Activated CD8-positive, alpha-beta memory T cell treated with anti-CD3 and anti-CD28 coated beads, Interleukin-2, amount 50 U/mL, for 4 hours (primary cell): ENCODE measurements at regions not wholly inside any gene's neighbourhood (a gene's known extent, or its start where the extent isn't known, plus 50 kb on each side); places are given as distances from the start of the nearest gene placed in this dataset.

Source experiments
- DNase-seq: peaks from one replicate; pipeline ENCODE4 v3.0.0-alpha.2; 2020

DNA sequence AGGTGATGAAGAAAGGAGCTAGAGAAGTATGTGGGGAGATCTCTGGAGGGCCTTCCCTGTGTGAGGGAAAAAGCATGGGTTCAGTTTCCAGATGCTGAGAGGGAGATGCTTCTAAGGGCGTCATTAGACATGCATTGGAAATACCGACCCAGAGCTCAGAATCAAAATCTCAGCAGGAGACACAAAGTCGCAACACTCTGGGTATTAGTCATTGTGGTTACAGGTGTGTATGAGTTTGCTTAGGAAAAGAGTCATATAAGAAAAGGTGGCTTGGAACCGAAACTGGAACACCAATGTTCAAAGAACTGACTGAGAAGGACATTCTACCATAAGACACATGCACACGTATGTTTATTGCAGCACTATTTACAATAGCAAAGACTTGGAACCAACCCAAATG, 477.1 kb downstream of the FBXO15 start:
- DNase-seq = no peak

DNA sequence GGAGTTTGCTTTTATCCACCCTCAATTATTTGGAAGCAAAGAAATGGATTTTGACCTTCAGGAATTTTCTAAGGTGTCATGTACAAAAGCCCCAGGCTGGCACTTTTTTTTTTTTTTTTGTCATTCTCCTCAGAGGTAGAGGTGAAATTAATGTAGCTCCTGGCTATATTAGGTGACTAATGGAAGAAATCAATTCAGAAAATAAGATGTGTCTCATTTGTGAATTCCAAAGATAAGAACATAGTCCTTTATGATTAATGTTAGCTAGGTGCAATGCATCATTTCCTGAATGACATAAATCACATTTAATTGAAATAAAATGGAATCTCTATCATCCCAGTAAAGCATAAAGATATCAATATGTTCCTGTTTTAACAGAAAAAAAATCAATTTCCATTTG, 477.6 kb downstream of the FBXO15 start:
- DNase-seq = no peak

DNA sequence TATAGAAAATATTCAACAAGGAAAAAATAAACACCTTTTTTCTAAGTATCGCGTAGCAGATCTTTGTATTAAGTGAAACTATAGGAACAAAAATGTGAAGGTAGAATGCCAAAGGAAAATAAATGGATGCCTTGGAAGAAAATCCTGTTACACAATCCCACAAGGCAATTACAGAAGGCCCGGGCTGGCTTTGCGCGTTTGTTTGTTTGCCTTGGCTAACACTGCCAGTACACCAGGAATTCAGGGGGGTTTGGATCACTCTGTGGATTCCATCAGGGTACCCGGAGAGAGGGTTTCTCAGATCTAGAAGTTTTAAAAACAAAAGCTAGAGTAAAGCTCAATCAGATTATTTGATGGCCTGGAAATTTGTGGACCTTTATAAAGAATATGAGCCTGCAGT, 478.3 kb downstream of the FBXO15 start:
- no peak for DNase-seq

DNA sequence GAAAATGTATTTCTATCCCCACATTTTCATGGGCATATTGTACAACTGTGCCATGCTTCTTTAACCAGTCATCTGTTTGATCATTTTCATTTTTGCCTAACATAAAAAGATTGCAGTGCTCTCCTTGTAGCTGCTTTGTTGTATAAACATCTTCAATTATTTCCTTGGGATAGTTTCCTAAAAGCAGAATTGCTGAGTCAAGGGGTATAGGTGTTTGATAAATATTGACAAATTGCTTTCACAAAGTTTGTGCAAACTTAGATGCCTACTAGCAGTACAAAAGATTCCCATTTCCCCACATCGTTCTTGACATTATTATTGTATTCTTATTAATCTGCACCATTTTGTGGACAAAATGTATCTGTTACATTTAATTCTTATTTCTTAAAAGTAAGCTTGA, 479.6 kb downstream of the FBXO15 start:
- DNase-seq = no peak

DNA sequence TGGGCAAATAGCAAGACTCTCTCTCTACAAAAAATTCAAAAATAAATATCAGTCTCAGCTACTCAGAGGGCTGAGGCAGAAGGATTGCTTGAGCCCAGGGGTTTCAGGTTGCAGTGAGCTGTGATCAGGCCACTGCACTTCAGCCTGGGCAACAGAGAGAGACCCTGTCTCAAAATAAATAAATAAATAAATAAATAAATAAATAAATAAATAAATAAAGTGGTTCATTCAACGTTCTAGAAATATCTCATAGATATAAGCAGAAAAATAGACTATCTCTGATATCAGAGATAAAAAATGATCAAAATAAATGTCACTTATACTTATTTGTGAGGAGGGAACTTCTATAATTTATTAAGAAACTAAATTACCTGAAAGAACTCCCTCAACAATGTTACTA, 480.9 kb downstream of the FBXO15 start:
- DNase-seq = no peak

DNA sequence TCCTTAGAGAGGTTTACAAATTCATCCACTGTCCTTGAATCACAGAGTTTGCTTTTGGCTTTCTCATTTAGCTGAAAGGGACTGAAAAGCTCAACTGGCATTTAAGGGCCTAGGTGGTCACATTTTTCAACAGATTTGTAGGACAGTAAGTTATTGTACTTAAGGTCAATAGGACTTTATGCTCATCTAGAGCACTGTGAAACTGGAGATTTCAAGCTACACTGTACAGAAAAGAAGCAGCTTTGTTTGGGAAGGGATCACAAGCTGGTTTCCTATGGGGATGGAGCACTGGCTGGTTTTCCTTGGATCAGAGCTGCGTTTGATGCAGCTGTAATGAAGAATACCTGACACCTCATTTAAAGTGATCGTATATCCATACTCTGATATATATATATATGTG, 482.7 kb downstream of the FBXO15 start:
- no peak for DNase-seq

DNA sequence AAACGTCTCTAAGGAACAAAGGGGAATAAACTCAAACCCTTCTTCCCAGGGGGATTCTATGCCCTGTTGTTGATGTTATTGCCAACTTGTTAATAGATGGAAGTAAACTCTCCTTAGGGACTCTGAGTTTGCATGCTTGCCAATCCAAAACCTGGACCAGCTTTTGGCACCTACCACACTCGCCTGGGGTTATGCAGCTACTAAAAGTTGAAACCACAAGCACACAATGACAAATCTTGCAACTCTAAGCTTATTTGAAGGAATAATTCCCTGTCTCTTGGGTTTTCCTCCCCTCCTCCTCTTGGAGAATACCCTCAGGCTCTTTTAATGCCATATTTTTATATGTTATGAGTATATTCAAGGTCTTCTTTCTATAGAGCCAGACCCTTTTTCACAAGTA, 484.1 kb downstream of the FBXO15 start:
- DNase-seq = no peak

DNA sequence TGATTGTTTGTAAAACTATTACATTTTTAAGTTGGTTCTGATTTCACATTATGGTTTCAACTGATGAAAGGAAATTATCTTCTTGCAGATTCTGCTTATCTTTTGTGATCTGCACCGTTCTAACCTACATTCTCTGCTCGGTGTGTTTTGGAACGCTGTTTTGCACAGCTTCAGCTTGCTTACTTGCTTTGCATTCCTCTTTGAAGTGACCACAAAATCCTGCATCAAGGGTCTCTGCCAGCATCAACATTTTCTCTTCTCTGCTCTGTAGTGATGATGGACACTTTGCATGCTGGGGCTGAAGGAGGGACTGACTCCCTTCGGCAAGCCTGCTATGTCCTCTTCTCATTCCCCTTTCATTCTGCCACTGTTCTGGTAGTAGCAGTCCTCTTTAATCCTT, 485.2 kb downstream of the FBXO15 start:
- DNase-seq = no peak

DNA sequence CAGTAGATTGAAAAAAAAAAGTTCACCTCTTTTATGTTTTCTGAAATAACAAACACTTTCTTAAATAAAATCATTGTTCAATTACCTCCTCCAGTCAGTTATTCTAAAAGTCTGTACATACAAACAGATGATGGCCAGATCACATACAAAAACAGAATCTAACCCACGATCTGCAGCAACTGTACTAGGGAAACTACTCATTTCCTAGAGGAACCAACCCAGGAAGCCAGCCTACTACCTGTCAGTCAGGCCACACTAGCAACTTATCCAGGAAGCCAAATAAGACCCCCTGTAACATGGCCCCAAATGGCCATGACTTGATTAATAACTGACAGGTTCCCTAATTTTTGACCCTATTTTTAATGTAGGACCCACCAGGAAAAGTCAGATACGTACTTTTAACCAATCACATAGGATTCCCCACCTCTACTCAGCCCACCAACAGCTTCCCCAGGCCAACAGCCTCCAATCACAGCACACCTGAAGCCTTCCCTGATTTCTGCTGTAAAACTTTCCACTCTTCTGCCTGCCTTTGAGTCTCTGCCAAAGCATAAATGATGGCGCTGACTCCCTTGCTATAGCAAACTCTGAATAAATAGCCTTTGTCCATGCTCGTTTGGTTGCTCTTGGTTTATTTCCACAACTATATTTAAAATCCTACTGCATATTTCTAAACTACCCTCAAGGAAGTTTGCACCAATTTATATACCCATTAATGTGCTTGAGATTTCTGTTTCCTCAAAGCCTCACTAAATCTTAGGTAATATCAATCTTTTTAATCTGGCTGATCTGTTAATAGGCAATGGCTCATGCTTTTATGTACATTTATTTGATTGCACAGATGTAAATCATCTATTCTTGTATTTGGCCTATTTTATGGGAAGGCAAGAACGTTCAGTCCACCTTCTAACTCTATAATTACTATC, 486.4 kb downstream of the FBXO15 start:
- DNase-seq = no peak

DNA sequence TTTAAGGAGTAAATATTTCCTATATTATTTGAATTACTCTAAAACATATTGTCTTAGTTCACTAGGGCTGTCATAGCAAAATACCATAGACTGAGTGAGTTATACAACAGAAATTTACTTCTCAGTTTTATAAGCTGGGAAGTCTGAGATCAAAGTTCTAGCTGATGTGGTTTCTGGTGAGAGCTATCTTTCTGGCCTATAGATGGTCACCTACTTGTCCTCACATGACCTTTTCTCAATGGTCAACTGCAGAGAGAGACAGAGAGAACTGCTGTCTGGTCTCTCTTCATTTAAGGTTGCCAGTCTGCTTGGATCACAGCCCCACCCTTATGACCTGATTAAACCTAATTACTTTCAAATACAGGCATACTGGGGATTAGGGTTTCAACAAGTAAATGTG, 490.9 kb downstream of the FBXO15 start:
- no peak for DNase-seq

DNA sequence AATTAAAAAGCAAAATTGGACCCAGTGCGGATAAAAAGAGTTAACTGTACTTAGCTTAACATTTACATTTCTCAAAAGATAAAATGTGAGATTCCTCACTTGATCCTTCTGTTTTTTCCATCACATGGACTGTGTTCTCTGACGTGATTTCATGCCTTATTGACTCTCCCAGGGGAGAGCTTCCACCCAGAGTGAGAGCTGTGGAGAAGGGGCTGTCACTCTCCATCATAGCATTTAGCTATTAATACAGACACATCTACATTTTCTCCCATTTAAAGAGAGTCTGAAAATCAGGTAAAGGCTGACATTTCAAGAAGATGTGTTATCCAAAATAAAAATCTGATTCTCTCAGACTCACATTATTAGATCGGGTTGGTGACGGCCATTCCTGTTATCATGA, 493.8 kb downstream of the FBXO15 start:
- no peak for DNase-seq

DNA sequence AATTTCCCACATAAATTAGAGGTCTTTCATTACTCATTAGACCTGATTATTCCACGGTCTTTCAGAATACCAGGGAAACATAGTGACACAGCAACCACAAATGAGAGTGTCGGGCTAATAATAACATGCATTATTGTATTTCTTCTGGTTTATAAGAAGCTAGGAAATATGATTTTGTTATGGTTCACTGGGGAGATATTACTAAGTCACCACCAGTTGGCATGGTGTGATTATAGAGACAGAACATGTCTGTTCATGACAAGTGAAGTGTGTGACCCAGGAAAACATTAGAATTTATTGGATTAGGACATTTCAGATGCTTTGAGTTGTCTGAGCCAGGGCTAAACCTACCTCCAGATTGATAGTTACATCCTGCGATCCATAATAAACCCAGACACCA, 494.4 kb downstream of the FBXO15 start:
- DNase-seq = no peak

DNA sequence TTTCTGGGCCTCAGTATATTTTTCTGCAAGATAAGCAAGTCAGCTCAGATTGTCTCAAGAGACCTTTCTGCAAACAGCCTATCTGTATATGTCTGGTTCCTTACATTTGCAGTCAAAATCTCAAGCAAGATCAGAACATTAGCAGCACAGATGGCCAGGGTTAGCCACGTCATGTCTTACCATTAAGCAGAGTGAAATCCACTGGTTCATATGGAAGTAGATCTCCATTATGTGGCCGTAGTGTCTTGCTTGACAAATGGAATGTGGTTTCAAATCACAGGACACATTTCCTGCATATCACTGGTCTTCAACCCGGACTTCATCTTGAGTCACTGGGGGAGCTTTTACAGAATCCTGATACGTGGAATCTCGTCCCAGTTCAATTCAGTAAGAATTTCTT, 500.2 kb downstream of the FBXO15 start:
- no peak for DNase-seq

DNA sequence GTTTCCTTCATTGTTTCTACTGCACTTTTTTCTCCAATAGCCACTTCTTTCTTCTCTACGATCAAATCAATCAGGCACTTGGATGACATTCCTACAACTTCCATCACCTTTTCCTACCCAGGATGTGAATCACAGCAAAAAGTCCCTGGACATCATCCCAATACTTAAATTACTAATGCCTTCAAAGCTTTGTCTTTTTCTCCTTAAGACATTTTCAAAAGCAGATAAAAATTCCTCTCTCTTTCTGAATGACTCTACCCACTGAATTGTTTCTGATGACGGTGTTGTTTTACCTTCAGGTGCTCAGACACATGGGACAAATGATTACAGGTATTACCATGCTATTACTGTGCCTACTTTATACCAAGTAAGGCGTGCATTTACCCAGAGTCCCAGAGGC, 500.9 kb downstream of the FBXO15 start:
- DNase-seq = no peak

DNA sequence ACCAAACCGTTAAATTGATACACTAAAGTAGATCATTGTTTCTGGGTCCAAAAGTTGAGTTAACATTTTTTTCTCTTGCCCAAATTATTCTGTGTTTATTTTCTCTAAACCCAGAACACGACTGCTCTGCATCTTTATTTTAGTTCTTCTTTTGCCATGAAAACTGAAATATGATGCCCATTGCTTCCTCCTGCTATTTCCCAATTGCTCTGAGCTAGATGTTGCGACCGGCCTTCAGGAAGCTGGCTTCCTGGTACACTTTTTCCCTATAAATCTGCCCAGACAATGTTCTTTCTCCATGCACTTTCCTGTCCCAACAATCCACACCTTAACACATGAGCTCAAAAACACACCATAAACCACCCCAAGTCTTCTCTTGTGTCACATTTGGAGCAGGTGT, 501.4 kb downstream of the FBXO15 start:
- DNase-seq = no peak

DNA sequence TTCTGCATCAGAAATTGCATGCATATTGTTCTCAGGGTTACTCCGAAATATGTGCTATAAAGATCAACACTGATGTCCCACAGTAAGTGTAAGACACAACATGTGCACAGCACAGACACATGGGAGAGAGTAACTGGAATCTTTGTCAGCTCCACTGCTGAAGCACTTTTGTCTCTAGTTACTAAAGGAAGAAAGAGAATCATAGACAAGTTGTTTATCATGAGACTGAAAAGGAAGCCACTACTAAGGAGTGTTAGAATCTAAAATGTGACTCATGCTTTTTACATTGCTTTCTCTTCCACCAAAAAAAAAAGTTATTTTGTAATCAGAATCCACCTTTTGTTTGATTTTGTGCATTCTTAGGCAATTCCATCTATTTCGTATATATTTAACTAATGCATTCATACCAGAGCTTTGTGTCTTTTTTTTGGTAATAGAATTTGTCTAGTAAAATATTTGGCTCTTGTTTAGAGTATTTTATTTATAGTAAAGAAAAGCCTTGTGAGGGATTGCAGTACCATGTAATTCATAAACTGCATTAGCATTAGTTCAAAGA, 502.4 kb downstream of the FBXO15 start:
- no peak for DNase-seq

DNA sequence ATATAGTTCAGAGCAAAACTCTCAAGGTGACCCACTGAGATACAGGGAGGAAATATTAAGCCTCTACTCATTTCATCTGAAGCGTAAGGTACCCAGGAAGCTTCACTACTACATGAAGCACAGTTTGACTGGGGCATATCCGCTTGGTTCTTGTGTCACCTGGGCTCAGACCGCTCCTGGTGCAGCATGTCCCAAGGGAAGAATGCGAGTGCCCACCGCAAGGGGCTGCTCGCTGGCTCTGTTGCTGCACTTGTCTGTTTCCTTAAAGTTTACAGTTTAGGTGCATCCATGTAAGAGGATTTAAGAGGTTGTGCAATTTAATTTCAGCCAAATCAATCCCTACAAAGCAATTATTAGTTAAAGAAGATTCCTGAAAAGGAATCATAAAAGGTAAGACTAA, 507.8 kb downstream of the FBXO15 start:
- DNase-seq = no peak

DNA sequence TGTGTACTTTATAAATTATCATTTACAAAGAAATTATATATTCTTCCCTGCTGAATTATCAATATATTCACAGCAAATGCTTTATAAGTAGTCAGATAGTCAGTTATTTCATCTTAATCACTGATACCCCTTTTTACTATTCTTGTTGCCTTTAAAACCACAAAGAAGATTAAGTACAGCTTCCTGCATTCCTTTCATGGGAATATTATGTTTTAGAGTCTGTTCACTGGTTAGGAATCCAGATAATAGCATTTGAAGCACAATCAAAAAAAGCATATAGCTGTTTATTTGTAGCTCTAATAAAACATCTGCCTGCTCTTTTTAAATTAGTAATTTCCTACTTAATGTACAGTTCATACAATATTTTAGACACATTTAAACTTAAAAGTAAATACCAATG, 508.9 kb downstream of the FBXO15 start:
- no peak for DNase-seq

DNA sequence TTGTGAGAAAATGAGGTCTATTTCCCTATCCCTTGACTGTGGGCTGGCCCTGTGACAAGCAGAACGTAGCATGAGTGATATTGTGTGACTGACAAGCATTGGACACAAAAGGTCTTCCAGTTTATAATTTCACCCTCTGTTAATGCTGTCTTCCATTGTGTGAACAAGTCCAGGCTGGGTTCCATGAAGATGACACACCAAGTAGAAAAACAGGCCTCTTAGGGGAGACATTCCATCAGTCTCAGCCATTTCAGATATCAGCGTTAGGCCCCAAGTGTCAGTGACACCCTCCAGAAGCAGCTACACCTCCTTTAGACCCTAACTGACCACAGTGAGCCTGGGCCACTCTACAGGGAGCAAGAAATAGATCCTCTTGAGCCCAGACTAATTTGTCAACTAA, 511.3 kb downstream of the FBXO15 start:
- DNase-seq = no peak

DNA sequence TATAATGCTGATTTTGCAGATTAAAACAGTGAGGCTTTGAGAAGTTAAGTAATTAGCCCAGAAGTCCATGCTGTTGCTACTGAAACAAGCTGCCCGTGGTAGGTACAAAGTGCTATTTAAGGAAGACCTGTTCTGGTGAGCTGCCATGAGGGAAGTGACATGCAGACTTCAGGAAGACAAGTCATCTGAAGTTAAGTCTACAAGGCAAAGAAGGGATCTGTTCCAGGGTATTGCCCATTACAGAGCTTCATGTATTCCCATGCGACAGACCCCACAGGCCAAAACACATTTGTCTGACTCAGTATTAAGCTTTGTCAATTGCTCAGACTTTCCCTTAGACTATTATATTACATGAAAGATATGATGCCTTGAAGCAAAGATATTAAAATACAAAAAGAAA, 520.8 kb downstream of the FBXO15 start:
- no peak for DNase-seq

DNA sequence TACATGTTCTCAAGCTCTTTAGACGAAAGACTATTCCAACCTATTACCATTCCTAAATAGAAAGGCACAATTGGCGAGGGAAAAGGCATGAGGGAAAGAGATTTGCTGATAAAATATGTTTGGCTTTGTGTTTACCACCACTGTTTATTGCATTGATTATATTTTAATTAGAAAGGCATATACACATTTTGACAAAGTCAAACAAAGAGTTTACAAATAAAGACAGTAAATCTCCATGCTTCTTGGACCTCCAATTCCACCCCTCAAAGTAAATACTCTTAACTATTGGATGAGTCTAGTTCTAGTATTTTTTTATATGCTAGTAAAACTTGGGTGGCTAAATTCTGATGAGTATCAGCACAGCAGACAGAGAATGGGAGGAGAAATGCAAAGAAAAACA, 521.4 kb downstream of the FBXO15 start:
- no peak for DNase-seq

DNA sequence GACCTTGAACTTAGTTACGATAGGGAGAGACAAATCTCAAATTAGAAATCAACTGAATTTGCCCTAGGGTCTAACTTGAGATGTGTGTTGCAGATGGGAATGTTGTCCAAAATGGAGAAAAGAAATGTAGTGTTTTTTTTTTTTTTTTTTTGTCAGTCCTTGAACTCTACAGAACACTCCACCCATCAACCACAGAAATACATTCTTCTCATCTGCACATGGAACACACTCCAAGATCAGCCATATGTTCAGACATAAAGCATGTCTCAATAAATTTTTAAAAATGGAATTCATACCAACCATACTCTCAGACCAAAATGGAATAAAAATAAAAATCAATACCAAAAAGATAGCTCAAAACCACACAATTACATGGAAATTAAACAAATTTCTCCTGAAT, 526.5 kb downstream of the FBXO15 start:
- no peak for DNase-seq

DNA sequence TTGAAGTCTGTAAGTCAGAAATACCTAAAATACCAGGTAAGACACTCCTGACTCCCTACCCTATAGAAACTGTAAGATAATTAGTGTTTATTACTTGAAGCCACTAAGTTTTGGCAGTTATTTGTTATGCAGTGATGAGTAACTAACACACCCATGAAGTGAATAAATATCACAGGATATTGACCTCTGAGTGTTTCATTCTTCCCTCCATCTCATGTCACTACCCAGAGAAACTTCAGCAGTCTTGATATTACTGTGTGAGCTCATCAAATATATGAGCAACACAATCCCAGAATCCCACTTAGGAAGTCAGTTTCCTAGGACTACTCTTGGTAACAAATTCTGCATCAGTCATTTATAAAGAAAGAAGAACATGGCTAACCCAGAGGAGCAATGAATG, 529.7 kb downstream of the FBXO15 start:
- DNase-seq = no peak

DNA sequence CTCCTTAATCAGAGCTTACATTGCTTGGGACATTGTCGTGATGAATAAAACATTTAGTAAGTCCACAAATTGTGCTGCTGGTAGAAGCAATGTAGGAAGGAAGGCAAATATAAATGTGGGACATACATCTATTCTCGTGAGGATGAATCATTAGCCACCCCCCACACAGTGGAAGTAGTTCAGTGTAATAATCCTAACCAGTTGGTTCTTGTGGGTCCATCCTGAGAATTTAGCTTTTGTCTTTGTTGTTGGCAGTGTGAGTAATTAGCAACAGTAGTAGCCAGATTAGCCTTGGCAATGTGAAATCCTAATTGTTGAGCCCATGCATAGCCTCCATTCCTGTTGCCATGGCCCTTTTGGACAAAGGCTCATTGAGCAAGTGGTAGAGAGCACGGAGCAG, 532.1 kb downstream of the FBXO15 start:
- no peak for DNase-seq

DNA sequence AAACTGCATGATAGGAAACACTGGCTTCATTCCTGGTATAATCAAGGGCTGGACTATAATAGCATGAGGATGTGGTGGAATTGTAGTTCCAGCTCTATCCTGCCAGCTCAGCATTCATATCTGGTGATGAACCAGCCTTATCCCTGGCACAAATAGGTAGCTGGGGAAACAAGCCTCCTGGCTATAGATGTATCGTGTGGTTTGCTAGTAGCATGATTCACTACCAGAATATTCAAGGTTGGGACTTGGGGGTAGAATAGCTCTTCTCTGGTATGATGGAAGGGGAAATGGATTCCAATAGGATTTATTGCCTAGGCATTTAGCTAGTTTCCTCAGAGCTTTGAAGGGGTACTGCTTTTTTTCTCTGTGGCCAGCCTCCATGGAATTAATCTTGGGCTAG, 532.8 kb downstream of the FBXO15 start:
- no peak for DNase-seq
